Endodermal cell (in vitro differentiated cells): ENCODE measurements at regions not wholly inside any gene's neighbourhood (a gene's known extent, or its start where the extent isn't known, plus 50 kb on each side); places are given as distances from the start of the nearest gene placed in this dataset.

Source experiments
- DNase-seq: peaks from one replicate; pipeline ENCODE4 v3.0.0-alpha.2; 2017
- H3K27ac ChIP-seq: 2 replicates; pipeline ENCODE4 v1.5.1; 2013; ENCODE audit warnings: mild to moderate bottlenecking, low read depth, low read length, moderate library complexity
- H3K27me3 ChIP-seq: 2 replicates; pipeline ENCODE4 v1.6.1; 2013; ENCODE audit warnings: mild to moderate bottlenecking, low read length, moderate library complexity; ENCODE audit not compliant: insufficient read depth, control insufficient read depth, poor library complexity, severe bottlenecking
- H3K36me3 ChIP-seq: 2 replicates; pipeline ENCODE4 v1.7.0; 2013; ENCODE audit warnings: mild to moderate bottlenecking, low read length, moderate library complexity; ENCODE audit not compliant: control insufficient read depth, insufficient read depth
- H3K4me1 ChIP-seq: one replicate; pipeline ENCODE4 v1.7.0; 2013; ENCODE audit warnings: low read length; ENCODE audit not compliant: control insufficient read depth, insufficient read depth
- H3K4me3 ChIP-seq: 2 replicates; pipeline ENCODE4 v1.5.1; 2013; ENCODE audit warnings: mild to moderate bottlenecking, low read length, moderate library complexity
- H3K9ac ChIP-seq: 2 replicates; pipeline ENCODE4 v1.6.1; 2013; ENCODE audit warnings: mild to moderate bottlenecking, low read length, moderate library complexity; ENCODE audit not compliant: poor library complexity, severe bottlenecking; ENCODE audit errors: extremely low read depth
- H3K9me3 ChIP-seq: 2 replicates; pipeline ENCODE4 v1.6.1; 2013; ENCODE audit warnings: mild to moderate bottlenecking, low read length, moderate library complexity; ENCODE audit not compliant: control insufficient read depth
- H3K27ac Mint-ChIP-seq: 2 replicates; pipeline ENCODE4 v1.8.0; 2020; ENCODE audit warnings: mixed read lengths
- H3K27me3 Mint-ChIP-seq: 2 replicates; pipeline ENCODE4 v1.8.0; 2021; ENCODE audit warnings: mild to moderate bottlenecking, mixed read lengths; ENCODE audit not compliant: insufficient read depth
- H3K36me3 Mint-ChIP-seq: 2 replicates; pipeline ENCODE4 v1.8.0; 2020; ENCODE audit warnings: low read depth, mixed read lengths
- H3K4me1 Mint-ChIP-seq: 2 replicates; pipeline ENCODE4 v1.8.0; 2020; ENCODE audit warnings: mixed read lengths
- H3K4me3 Mint-ChIP-seq: 2 replicates; pipeline ENCODE4 v1.8.0; 2020; ENCODE audit warnings: mild to moderate bottlenecking, moderate library complexity, mixed read lengths
- H3K9me3 Mint-ChIP-seq: 2 replicates; pipeline ENCODE4 v1.8.0; 2020; ENCODE audit warnings: mild to moderate bottlenecking, mixed read lengths
- WGBS, 2 experiments: methylation state at CpG; one replicate each; pipeline versions ENCODE4 v1.1.5 to v1.1.7; 2013; ENCODE audit warnings: missing lambda C conversion rate in 2 of 2, mixed read lengths in 1 of 2; ENCODE audit not compliant: insufficient coverage in 1 of 2, insufficient read length in 1 of 2; 5-methylcytosine and 5-hydroxymethylcytosine counted together
- TF ChIP-seq, protein P1 (sequence below): fragments of 200-600 bp; sonication (generic); conservative IDR thresholded peaks from 2 replicates; pipeline ENCODE4 v1.5.0; 2021; ENCODE audit warnings: antibody characterized with exemption, mild to moderate bottlenecking

DNA sequence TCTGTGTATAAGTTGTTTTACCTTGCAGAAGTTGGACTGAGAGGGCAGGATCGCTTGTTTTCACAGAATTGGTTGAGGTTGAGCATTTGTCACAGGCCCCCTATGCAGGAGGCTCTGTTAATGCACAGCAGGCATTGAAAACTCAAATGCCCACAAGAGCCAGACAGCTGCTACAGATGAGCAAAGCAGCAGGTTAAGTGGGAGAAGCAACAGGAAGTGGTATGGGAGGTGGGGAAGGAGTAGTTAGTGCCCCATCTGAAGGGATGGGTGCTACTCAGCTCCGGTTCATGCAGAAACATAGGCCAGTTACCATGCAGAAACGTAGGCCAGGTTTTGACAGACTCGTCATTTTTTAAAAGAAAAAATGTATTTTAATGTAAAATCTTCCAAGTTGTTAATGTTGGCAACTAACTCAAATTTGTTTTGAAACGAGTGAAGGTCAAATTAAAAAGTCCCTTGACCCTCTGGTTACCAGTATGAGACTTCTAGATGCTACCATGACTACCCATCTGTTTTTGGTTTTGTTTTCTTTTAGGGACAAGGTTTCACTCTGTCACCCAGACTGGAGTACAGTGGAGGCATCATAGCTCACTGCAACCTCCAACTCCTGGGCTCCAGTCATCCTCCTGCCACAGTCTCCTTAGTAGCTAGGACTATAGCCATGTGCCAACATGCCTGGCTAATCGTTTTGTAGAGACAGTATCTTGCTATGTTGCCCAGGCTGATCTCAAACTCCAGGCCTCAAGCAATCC lies 84.7 kb upstream of the FRMD6 start:
- Mint-ChIP-seq H3K9me3 (peaks cover 2% of the 10 kb centered on the region), H3K36me3 (no peaks in the 10 kb centered on the region), H3K27me3 (peaks cover 2% of the 10 kb centered on the region), H3K4me1 (peaks cover 3% of the 10 kb centered on the region), H3K4me3 (no peak overlapping the region), H3K27ac (no peak overlapping the region)
- 84 to 85% methylated on average over 5 to 6 of the region's 6 CpGs for WGBS, 2 experiments
- H3K4me3 ChIP-seq: no peak overlapping the region
- H3K9ac ChIP-seq: no peak overlapping the region
- DNase-seq: peak; percentile 49
- TF ChIP-seq, protein P1, sequence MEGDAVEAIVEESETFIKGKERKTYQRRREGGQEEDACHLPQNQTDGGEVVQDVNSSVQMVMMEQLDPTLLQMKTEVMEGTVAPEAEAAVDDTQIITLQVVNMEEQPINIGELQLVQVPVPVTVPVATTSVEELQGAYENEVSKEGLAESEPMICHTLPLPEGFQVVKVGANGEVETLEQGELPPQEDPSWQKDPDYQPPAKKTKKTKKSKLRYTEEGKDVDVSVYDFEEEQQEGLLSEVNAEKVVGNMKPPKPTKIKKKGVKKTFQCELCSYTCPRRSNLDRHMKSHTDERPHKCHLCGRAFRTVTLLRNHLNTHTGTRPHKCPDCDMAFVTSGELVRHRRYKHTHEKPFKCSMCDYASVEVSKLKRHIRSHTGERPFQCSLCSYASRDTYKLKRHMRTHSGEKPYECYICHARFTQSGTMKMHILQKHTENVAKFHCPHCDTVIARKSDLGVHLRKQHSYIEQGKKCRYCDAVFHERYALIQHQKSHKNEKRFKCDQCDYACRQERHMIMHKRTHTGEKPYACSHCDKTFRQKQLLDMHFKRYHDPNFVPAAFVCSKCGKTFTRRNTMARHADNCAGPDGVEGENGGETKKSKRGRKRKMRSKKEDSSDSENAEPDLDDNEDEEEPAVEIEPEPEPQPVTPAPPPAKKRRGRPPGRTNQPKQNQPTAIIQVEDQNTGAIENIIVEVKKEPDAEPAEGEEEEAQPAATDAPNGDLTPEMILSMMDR: no peak
- no peak overlapping the region for H3K27ac ChIP-seq
- no peaks in the 10 kb centered on the region for H3K4me1 ChIP-seq
- H3K27me3 ChIP-seq: no peaks in the 10 kb centered on the region
- no peaks in the 10 kb centered on the region for H3K9me3 ChIP-seq
- no peaks in the 10 kb centered on the region for H3K36me3 ChIP-seq

DNA sequence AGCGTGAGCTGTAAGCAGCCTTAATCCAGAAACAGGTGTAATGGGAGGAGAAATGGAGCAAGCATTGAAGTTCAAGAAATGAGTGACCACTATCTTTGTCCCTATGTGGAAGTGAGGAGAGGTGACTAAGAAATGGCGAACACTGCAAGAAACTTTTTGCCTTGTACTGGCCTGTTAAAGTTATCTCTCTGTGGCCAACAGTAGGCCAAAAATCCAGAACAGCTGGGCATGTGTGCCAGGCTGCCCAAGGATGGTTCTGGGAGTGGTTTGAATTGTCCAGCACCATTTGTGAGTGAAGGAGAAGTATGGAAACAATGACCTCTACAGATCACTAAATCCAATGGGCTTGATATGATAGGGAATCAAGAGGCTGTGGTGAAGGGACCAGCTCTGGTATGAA lies 83.3 kb upstream of the FRMD6 start:
- Histone ChIP-seq H3K36me3 (no peaks in the 10 kb centered on the region), H3K9me3 (no peaks in the 10 kb centered on the region), H3K27me3 (no peaks in the 10 kb centered on the region), H3K27ac (no peak overlapping the region), H3K4me1 (no peaks in the 10 kb centered on the region), H3K4me3 (no peak overlapping the region), H3K9ac (no peak overlapping the region)
- H3K4me3 Mint-ChIP-seq: no peak overlapping the region
- WGBS, 2 experiments: 94 to 100% methylated on average over 2 of the region's 2 CpGs
- no peak overlapping the region for H3K27ac Mint-ChIP-seq
- DNase-seq: no peak
- peaks cover 2% of the 10 kb centered on the region for H3K9me3 Mint-ChIP-seq
- peaks cover 2% of the 10 kb centered on the region for H3K27me3 Mint-ChIP-seq
- peaks cover 3% of the 10 kb centered on the region for H3K4me1 Mint-ChIP-seq
- H3K36me3 Mint-ChIP-seq: no peaks in the 10 kb centered on the region
- TF ChIP-seq, protein P1: no peak

DNA sequence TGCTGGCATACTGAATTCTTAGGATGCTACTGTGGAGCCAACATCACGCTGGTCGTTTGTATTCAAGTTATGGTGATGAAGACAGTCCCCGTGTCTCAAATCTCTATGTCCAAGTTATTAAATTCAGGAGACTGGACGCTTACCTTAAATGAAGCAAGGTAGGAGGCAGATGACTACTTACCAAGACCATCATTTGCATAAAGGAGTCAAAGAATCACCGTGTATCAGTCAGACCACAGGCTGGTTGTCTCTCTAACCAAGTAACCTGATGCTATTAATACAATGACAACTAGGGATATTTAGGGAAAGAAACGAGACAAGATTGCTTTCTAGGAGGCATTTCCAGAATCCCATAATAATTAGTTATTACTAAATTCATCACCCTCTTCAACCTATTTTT lies 78.1 kb upstream of the FRMD6 start:
- no peaks in the 10 kb centered on the region for H3K9me3 Mint-ChIP-seq
- Histone ChIP-seq H3K36me3 (no peaks in the 10 kb centered on the region), H3K4me1 (no peaks in the 10 kb centered on the region), H3K27ac (no peak overlapping the region), H3K9ac (no peak overlapping the region), H3K4me3 (no peak overlapping the region), H3K9me3 (no peaks in the 10 kb centered on the region), H3K27me3 (no peaks in the 10 kb centered on the region)
- DNase-seq: no peak
- peaks cover 2% of the 10 kb centered on the region for H3K27me3 Mint-ChIP-seq
- TF ChIP-seq, protein P1: no peak
- 87 to 92% methylated on average over 4 to 6 of the region's 6 CpGs for WGBS, 2 experiments
- H3K4me3 Mint-ChIP-seq: no peak overlapping the region
- no peak overlapping the region for H3K27ac Mint-ChIP-seq
- H3K4me1 Mint-ChIP-seq: peaks cover 13% of the 10 kb centered on the region
- H3K36me3 Mint-ChIP-seq: no peaks in the 10 kb centered on the region
